Right lobe of liver (tissue), 6 donors: ENCODE measurements at regions not wholly inside any gene's neighbourhood (a gene's known extent, or its start where the extent isn't known, plus 50 kb on each side); places are given as distances from the start of the nearest gene placed in this dataset.
"Not testable (repeated sequence)": the region's sequence is repeated elsewhere in the genome, so short reads cannot be mapped to it uniquely, and the experiment has no call there.

Source experiments
- ATAC-seq, 4 donors: fragments of 200-7000 bp; cut with Tn5 transposase; one replicate each; pipeline ENCODE4 v1.9.1; 2020; ENCODE audit warnings: mild to moderate bottlenecking in 4 of 4, moderate library complexity in 4 of 4
- DNase-seq, 3 donors: peaks; one replicate each; pipeline ENCODE4 v3.0.0-alpha.2; 2020
- H3K27ac ChIP-seq, 3 donors: fragments of 200-600 bp; one replicate each; pipeline ENCODE4 v1.8.0; 2022
- H3K27me3 ChIP-seq, 2 donors: fragments of 200-600 bp; one replicate each; pipeline ENCODE4 v1.8.0; 2022
- H3K36me3 ChIP-seq, 4 donors: fragments of 200-600 bp; sonication (generic) in 1 of 4; one replicate each; pipeline versions ENCODE4 v1.5.1 to v1.8.0; 2017 to 2022; ENCODE audit warnings: control low read depth in 1 of 4
- H3K4me1 ChIP-seq, 4 donors: fragments of 200-600 bp; sonication (generic) in 1 of 4; one replicate each; pipeline versions ENCODE4 v1.5.1 to v1.8.0; 2017 to 2022; ENCODE audit warnings: control low read depth in 1 of 4
- H3K4me3 ChIP-seq, 3 donors: fragments of 200-600 bp; one replicate each; pipeline ENCODE4 v1.8.0; 2022
- H3K9me3 ChIP-seq, 4 donors: fragments of 200-600 bp; sonication (generic) in 1 of 4; one replicate each; pipeline versions ENCODE4 v1.5.1 to v1.8.0; 2017 to 2022; ENCODE audit warnings: control low read depth in 1 of 4
- POLR2A ChIP-seq: fragments of 450-650 bp; IDR thresholded peaks from one replicate; pipeline ENCODE4 v1.6.1; 2017; ENCODE audit warnings: antibody characterized with exemption, mild to moderate bottlenecking
- WGBS: methylation state at CpG from one replicate; pipeline ENCODE4 v1.1.6; 2018; ENCODE audit warnings: low coverage, low lambda C conversion rate; ENCODE audit not compliant: insufficient coverage; ENCODE audit errors: missing lambda C conversion rate; 5-methylcytosine and 5-hydroxymethylcytosine counted together
- intact Hi-C, 2 donors: fragments of 100-400 bp; cut with DNase I; formaldehyde crosslinking; loops; one replicate each; pipeline versions ENCODE4 v1.11.2 to v1.14.1; 2022
- TF ChIP-seq, protein P1 (sequence below), 4 donors: fragments of 200-600 bp in 3 of 4; fragments of 450-650 bp in 1 of 4; IDR thresholded peaks; one replicate each; pipeline versions ENCODE4 v1.5.1 to v1.8.0; 2016 to 2022; ENCODE audit warnings: antibody characterized with exemption in 4 of 4, mild to moderate bottlenecking in 2 of 4
- donor health status: DM: no; HTN: yes; CAD: no.
- donor health status: DM: no; HTN: no; CAD: no.
- donor health status: DM: no; HTN: no; CAD: no.
- donor health status: DM: no; HTN: yes; CAD: no.
- donor health status: DM: no; HTN: yes; CAD: no.

DNA sequence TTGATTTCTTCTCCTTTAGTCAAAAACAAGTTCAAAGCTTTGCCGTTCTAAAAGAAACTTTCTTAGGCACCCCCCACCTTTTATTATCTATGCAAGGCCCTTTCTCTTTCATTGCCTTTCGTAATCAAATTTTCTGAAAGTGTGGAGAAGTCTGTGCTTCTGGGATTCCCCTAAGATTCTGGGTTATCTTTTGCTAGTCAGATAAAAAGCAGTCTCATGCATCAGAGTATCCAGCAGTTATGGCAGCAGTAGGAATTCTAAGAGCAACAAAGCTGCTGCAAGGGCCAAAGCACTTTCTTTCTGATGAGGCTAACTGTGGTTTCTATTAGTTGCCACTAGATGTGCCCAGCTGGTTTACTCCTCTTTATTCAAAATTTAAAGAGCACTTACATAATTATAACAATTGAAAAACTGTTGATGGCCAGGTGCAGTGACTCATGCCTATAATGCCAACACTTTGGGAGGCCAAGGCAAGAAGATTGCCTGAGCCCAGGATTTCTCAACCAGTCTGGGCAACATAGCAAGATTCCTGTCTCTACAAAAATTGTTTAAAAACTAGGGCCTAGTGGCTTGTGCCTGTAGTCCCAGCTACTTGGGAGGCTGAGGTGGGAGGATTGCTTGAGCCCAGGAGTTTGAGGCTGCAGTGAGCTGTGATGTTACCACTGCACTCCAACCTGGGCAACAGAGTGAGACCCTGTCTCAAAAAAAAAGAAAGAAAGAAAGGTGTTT lies 296.2 kb downstream of the PAPSS1 start:
- Histone ChIP-seq H3K27me3 (no peaks in the 10 kb centered on the region), H3K9me3 (no peaks in the 10 kb centered on the region), H3K4me1 (no peaks in the 10 kb centered on the region), H3K4me3 (no peak overlapping the region), H3K36me3 (no peaks in the 10 kb centered on the region), H3K27ac (no peak overlapping the region)
- 64% methylated on average over 2 of the region's 2 CpGs for WGBS
- TF ChIP-seq POLR2A = no peak
- TF ChIP-seq, protein P1, sequence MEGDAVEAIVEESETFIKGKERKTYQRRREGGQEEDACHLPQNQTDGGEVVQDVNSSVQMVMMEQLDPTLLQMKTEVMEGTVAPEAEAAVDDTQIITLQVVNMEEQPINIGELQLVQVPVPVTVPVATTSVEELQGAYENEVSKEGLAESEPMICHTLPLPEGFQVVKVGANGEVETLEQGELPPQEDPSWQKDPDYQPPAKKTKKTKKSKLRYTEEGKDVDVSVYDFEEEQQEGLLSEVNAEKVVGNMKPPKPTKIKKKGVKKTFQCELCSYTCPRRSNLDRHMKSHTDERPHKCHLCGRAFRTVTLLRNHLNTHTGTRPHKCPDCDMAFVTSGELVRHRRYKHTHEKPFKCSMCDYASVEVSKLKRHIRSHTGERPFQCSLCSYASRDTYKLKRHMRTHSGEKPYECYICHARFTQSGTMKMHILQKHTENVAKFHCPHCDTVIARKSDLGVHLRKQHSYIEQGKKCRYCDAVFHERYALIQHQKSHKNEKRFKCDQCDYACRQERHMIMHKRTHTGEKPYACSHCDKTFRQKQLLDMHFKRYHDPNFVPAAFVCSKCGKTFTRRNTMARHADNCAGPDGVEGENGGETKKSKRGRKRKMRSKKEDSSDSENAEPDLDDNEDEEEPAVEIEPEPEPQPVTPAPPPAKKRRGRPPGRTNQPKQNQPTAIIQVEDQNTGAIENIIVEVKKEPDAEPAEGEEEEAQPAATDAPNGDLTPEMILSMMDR (IDR thresholded peaks at IDR 0.05) = no peak
- intact Hi-C loops = no loop called here
- ATAC-seq (no peak), DNase-seq (no peak)

GRCh38 chr4:107419536-107419935 lies 300.5 kb downstream of the PAPSS1 start:
- H3K4me1 ChIP-seq, H3K27ac ChIP-seq, H3K36me3 ChIP-seq, DNase-seq, ATAC-seq, H3K27me3 ChIP-seq, H3K4me3 ChIP-seq, H3K9me3 ChIP-seq, intact Hi-C loops: not testable (repeated sequence)
- 47% methylated on average over 2 of the region's 2 CpGs for WGBS

DNA sequence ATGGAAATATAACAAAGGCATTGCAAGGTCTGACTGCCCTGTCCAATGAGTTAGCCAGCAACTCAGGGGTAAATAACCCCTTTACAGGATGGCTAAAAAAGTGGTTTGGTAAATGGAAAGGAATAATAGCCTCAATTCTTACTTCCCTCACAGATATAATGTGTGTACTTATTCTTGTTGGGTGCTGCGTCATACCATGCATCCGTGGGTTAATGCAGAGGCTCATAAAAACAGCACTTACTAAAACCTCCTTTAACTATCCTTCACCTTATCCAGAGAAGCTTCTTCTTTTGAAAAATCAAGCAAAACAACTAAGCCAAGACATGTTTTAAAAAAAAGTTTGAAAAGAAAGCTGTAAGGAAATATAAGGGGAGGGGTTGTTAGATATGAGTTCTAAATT lies 301.0 kb downstream of the PAPSS1 start:
- H3K9me3 ChIP-seq = no peaks in the 10 kb centered on the region
- H3K36me3 ChIP-seq = no peaks in the 10 kb centered on the region
- ATAC-seq (no peak), DNase-seq (no peak)
- WGBS = 28% methylated on average over 2 of the region's 2 CpGs
- no peak overlapping the region for H3K27ac ChIP-seq
- intact Hi-C loops = no loop called here
- no peaks in the 10 kb centered on the region for H3K4me1 ChIP-seq
- no peaks in the 10 kb centered on the region for H3K27me3 ChIP-seq
- H3K4me3 ChIP-seq = no peak overlapping the region
- no peak for TF ChIP-seq POLR2A
- TF ChIP-seq, protein P1 (IDR thresholded peaks at IDR 0.05) = no peak

- H3K27ac ChIP-seq, H3K27me3 ChIP-seq, H3K4me3 ChIP-seq, ATAC-seq, H3K9me3 ChIP-seq, H3K4me1 ChIP-seq, DNase-seq, H3K36me3 ChIP-seq, intact Hi-C loops: not testable (repeated sequence)
- 98% methylated on average over 5 of the region's 5 CpGs for WGBS
Measured at GRCh38 chr4:107415490-107415889, 304.5 kb downstream of the PAPSS1 start.

DNA sequence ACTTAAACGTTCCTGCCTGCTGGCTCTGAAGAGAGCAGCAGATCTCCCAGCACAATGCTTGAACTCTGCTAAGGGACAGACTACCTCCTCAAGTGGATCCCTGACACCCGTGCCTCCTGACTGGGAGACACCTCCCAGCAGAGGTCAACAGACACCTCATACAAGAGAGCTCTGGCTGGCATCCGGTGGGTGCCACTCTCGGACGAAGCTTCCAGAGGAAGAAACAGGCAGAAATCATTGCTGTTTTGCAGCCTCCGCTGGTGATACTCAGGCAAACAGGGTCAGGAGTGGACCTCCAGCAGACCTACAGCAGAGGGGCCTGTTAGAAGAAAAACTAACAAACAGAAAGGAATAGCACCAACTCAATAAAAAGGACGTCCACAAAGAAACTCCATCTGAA lies 310.2 kb downstream of the PAPSS1 start:
- intact Hi-C loops, H3K27me3 ChIP-seq: not testable (repeated sequence)
- WGBS = 27% methylated on average over 2 of the region's 7 CpGs

DNA sequence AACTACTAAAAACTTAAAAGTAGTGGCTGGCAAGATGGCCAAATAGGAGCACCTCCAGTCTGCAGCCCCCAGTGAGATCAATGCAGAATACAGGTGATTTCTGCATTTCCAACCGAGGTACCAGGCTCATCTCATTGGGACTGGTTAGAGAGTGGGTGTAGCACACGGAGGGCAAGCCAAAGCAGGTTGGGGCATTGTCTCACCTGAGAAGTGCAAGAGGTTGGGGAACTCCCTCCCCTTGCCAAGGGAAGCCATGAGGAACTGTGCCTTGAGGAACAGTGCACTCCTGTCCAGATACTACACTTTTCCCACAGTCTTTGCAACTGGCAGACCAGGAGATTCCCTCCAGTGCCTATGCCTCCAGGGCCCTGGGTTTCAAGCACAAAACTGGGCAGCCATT lies 311.1 kb downstream of the PAPSS1 start:
- Histone ChIP-seq H3K4me1 (no peaks in the 10 kb centered on the region), H3K36me3 (no peaks in the 10 kb centered on the region), H3K9me3 (no peaks in the 10 kb centered on the region), H3K4me3 (no peak overlapping the region), H3K27ac (no peak overlapping the region), H3K27me3 (no peaks in the 10 kb centered on the region)
- 8% methylated on average over 1 of the region's 2 CpGs for WGBS
- no peak for ATAC-seq
- no peak for DNase-seq
- TF ChIP-seq, protein P1 (IDR thresholded peaks at IDR 0.05) = no peak
- TF ChIP-seq POLR2A = no peak
- intact Hi-C loops = no loop called here

More for the DNA sequence above, 310.2 kb downstream of the PAPSS1 start:
- H3K27ac ChIP-seq, DNase-seq, H3K9me3 ChIP-seq, ATAC-seq, H3K36me3 ChIP-seq, H3K4me1 ChIP-seq, H3K4me3 ChIP-seq: not testable (repeated sequence)
